Ishikawa (cell line): ENCODE measurements at regions not wholly inside any gene's neighbourhood (a gene's known extent, or its start where the extent isn't known, plus 50 kb on each side); places are given as distances from the start of the nearest gene placed in this dataset.

Experiments used
- CREB1 ChIP-seq: IDR thresholded peaks from 2 replicates; pipeline ENCODE4 v1.6.1; 2012; ENCODE audit warnings: low read depth
- EGR1 ChIP-seq: IDR thresholded peaks from 2 replicates; pipeline ENCODE4 v1.6.1; 2012
- EP300 ChIP-seq: IDR thresholded peaks from 2 replicates; pipeline ENCODE4 v1.6.1; 2012; ENCODE audit warnings: borderline replicate concordance
- MAX ChIP-seq: IDR thresholded peaks from 2 replicates; pipeline ENCODE4 v1.6.1; 2012
- NFIC ChIP-seq: IDR thresholded peaks from 2 replicates; pipeline ENCODE4 v1.6.1; 2012
- RAD21 ChIP-seq: IDR thresholded peaks from 2 replicates; pipeline ENCODE4 v1.6.1; 2012; ENCODE audit warnings: low read depth
- REST ChIP-seq: IDR thresholded peaks from 2 replicates; pipeline ENCODE4 v1.6.1; 2012; ENCODE audit warnings: low read depth, mild to moderate bottlenecking
- TAF1 ChIP-seq: IDR thresholded peaks from 2 replicates; pipeline ENCODE4 v1.6.1; 2012; ENCODE audit warnings: low read depth, mild to moderate bottlenecking
- TCF12 ChIP-seq: IDR thresholded peaks from 2 replicates; pipeline ENCODE4 v1.6.1; 2012; ENCODE audit warnings: low read depth
- TEAD4 ChIP-seq: IDR thresholded peaks from 2 replicates; pipeline ENCODE4 v1.6.1; 2012
- USF1 ChIP-seq: IDR thresholded peaks from 2 replicates; pipeline ENCODE4 v1.6.1; 2012
- YY1 ChIP-seq: IDR thresholded peaks from 2 replicates; pipeline ENCODE4 v1.6.1; 2012; ENCODE audit warnings: low read depth

- TF ChIP-seq TAF1 (no peak), RAD21 (no peak), NFIC (no peak), MAX (no peak), CREB1 (no peak), EP300 (no peak), EGR1 (no peak), YY1 (no peak), TCF12 (no peak), USF1 (no peak), TEAD4 (no peak), REST (no peak)
These were observed 77.4 kb upstream of the PLCL2 start for GRCh38 chr3:16807391-16807790.
